ENCODE measurements at regions not wholly inside any gene's neighbourhood (a gene's known extent, or its start where the extent isn't known, plus 50 kb on each side); places are given as distances from the start of the nearest gene placed in this dataset.

- Histone ChIP-seq H3K9me3 (ENCODE audit: insufficient read depth in 2 of 2, low read depth in 1 of 2, low read length in 1 of 2) (peaks cover 0 to 4% of the 10 kb centered on the region in 2 experiments; a peak in 1 of 4 replicates), H3K79me2 (ENCODE audit: control insufficient read depth in 1 of 2, insufficient read depth in 2 of 2, low read length in 2 of 2) (no peaks in the 10 kb centered on the region), H4K5ac (ENCODE audit: insufficient read length, low read depth, low read length) (no peak overlapping the region), H4K8ac (ENCODE audit: extremely low read depth, insufficient read depth, low read length) (no peak overlapping the region), H3K23ac (ENCODE audit: insufficient read length) (no peak overlapping the region), H3K4me2 (ENCODE audit: insufficient read depth in 1 of 2, low read depth in 2 of 2, low read length in 2 of 2) (no peak overlapping the region), H2BK15ac (ENCODE audit: low read length) (no peak overlapping the region), H3K4me3 (ENCODE audit: extremely low read depth in 1 of 4, insufficient read depth in 2 of 4, low read depth in 3 of 4, low read length in 4 of 4) (no peak overlapping the region), H2AFZ (ENCODE audit: low read length) (0 out of 2 replicates have a peak overlapping the region, but pooled peaks have one; percentile 65), H3K18ac (ENCODE audit: extremely low read depth, low read length) (no peak overlapping the region), H2BK120ac (replicated peaks; ENCODE audit: low read depth, low read length) (no peak overlapping the region), H2BK12ac (ENCODE audit: low read depth, low read length) (no peak overlapping the region), H4K91ac (replicated peaks; ENCODE audit: insufficient read length, low read length) (peak overlapping the region; percentile 72), H3K4me1 (replicated peaks in 1 of 4; ENCODE audit: control insufficient read depth in 3 of 4, insufficient read depth in 4 of 4, low read length in 3 of 4) (peaks cover 0 to 13% (median 4%) of the 10 kb centered on the region in 4 experiments; a peak in 3 of 7 replicates), H4K20me1 (replicated peaks in 1 of 2; ENCODE audit: control insufficient read depth in 1 of 2, insufficient read depth in 2 of 2, low read length in 2 of 2) (no peaks in the 10 kb centered on the region), H3K79me1 (ENCODE audit: low read depth, low read length) (no peaks in the 10 kb centered on the region), H3K14ac (ENCODE audit: insufficient read length) (no peak overlapping the region), H3K27ac (ENCODE audit: low read depth, low read length) (no peak overlapping the region), H2BK20ac (ENCODE audit: low read length) (no peak overlapping the region), H3K56ac (replicated peaks; ENCODE audit: insufficient read length, low read depth, low read length) (no peak overlapping the region), H3K4ac (replicated peaks; ENCODE audit: insufficient read length, low read depth, low read length) (no peak overlapping the region), H3K23me2 (ENCODE audit: low read depth, low read length) (no peaks in the 10 kb centered on the region), H2BK5ac (ENCODE audit: low read depth, low read length) (no peak overlapping the region), H3K27me3 (replicated peaks in 1 of 4; ENCODE audit: control insufficient read depth in 3 of 4, extremely low read depth in 1 of 4, insufficient read depth in 3 of 4, low read length in 3 of 4) (no peaks in the 10 kb centered on the region), H3K9ac (replicated peaks in 1 of 4; ENCODE audit: extremely low read depth in 1 of 4, low read depth in 3 of 4, low read length in 3 of 4) (no peak overlapping the region), H2AK5ac (ENCODE audit: low read depth, low read length) (no peak overlapping the region), H3K36me3 (ENCODE audit: control insufficient read depth in 2 of 4, insufficient read depth in 4 of 4, low read length in 3 of 4) (no peaks in the 10 kb centered on the region)
- no peak for FAIRE-seq
- CTCF ChIA-PET (ENCODE audit: partially characterized antibody) = interaction anchor here (1.2 to 1.5 kb wide), 3 partner anchors 12 to 65 kb away, joined by 3 to 4 read pairs (median 4); no protein-coding TSS in a partner anchor
- WGBS, 2 experiments (ENCODE audit: extremely low coverage in 1 of 2, insufficient coverage in 1 of 2, insufficient read length in 1 of 2, insufficient replicate concordance in 2 of 2, low coverage in 1 of 2, low lambda C conversion rate in 2 of 2, missing lambda C conversion rate in 1 of 2) = 79% methylated on average over 4 of the region's 4 CpGs; no CpG with 5 or more reads in 1 of the 2 experiments
- no peak for DNase-seq (ENCODE audit: low read depth in 1 of 2, low spot score in 2 of 2)
- POLR2A ChIA-PET (ENCODE audit: partially characterized antibody) = interaction anchor here (1.1 to 1.2 kb wide), 2 partner anchors 12 to 28 kb away, joined by 3 read pairs; no protein-coding TSS in a partner anchor
- no peak for TF ChIP-seq EP300 (IDR thresholded peaks at IDR 0.05; ENCODE audit: borderline replicate concordance in 1 of 2, low read depth in 2 of 2, low read length in 2 of 2)
- no peak for TF ChIP-seq BRCA1 (IDR thresholded peaks at IDR 0.05; ENCODE audit: low read depth, low read length)
- no peak for TF ChIP-seq CTBP2 (IDR thresholded peaks at IDR 0.05; ENCODE audit: borderline replicate concordance, insufficient read depth, insufficient read length, low read length)
- no peak for TF ChIP-seq SRF (IDR thresholded peaks at IDR 0.05; ENCODE audit: low read depth, low read length)
- TF ChIP-seq EZH2 (IDR thresholded peaks at IDR 0.05; ENCODE audit: low read depth, low read length, severe bottlenecking) = no peak
- no peak for TF ChIP-seq JUN (IDR thresholded peaks at IDR 0.05; ENCODE audit: low read depth, low read length)
- no peak for TF ChIP-seq MAFK (IDR thresholded peaks at IDR 0.05; ENCODE audit: low read depth, low read length)
These were observed 342.5 kb upstream of the ADGRL2 start for GRCh38 chr1:81458186-81458585.

All from H1 (cell line).